Lower leg skin (tissue), 4 donors: ENCODE measurements at regions not wholly inside any gene's neighbourhood (a gene's known extent, or its start where the extent isn't known, plus 50 kb on each side); places are given as distances from the start of the nearest gene placed in this dataset.
"Not testable (repeated sequence)": the region's sequence is repeated elsewhere in the genome, so short reads cannot be mapped to it uniquely, and the experiment has no call there.

ENCODE experiments used
- DNase-seq, 2 donors: peaks; one replicate each; pipeline ENCODE4 v3.0.0-alpha.2; 2019; ENCODE audit warnings: low spot score in 2 of 2
- H3K4me3 ChIP-seq: fragments of 200-600 bp; sonication (generic); 2 replicates; pipeline ENCODE4 v1.5.1; 2017; ENCODE audit warnings: mild to moderate bottlenecking, low read depth; ENCODE audit not compliant: poor library complexity, severe bottlenecking
- POLR2A ChIP-seq, 2 donors: fragments of 450-650 bp; IDR thresholded peaks; one replicate each; pipeline ENCODE4 v1.6.1; 2016 to 2017; ENCODE audit warnings: antibody characterized with exemption in 2 of 2, mild to moderate bottlenecking in 1 of 2, moderate library complexity in 1 of 2
- WGBS, 2 donors: methylation state at CpG; one replicate each; pipeline ENCODE4 v1.1.5; 2018; 5-methylcytosine and 5-hydroxymethylcytosine counted together
- intact Hi-C: fragments of 100-400 bp; cut with DNase I; formaldehyde crosslinking; loops from one replicate; pipeline ENCODE4 v1.15.0; 2023; ENCODE audit warnings: low total_unique reads
- TF ChIP-seq, protein P1 (sequence below), 3 donors: fragments of 450-650 bp; IDR thresholded peaks; one replicate each; pipeline ENCODE4 v1.5.1; 2016; ENCODE audit warnings: antibody characterized with exemption in 3 of 3, mild to moderate bottlenecking in 3 of 3, moderate library complexity in 2 of 3

- TF ChIP-seq, protein P1, sequence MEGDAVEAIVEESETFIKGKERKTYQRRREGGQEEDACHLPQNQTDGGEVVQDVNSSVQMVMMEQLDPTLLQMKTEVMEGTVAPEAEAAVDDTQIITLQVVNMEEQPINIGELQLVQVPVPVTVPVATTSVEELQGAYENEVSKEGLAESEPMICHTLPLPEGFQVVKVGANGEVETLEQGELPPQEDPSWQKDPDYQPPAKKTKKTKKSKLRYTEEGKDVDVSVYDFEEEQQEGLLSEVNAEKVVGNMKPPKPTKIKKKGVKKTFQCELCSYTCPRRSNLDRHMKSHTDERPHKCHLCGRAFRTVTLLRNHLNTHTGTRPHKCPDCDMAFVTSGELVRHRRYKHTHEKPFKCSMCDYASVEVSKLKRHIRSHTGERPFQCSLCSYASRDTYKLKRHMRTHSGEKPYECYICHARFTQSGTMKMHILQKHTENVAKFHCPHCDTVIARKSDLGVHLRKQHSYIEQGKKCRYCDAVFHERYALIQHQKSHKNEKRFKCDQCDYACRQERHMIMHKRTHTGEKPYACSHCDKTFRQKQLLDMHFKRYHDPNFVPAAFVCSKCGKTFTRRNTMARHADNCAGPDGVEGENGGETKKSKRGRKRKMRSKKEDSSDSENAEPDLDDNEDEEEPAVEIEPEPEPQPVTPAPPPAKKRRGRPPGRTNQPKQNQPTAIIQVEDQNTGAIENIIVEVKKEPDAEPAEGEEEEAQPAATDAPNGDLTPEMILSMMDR (IDR thresholded peaks at IDR 0.05), result no peak
- no peak for TF ChIP-seq POLR2A (IDR thresholded peaks at IDR 0.05)
- WGBS, 2 donors, result 89 to 91% methylated on average over 7 of the region's 7 CpGs
- intact Hi-C loops, result no loop called here
- no peak overlapping the region for H3K4me3 ChIP-seq
- DNase-seq, result no peak
These were observed 224.8 kb downstream of the FAM43A start for GRCh38 chr3:194910414-194910984.

- TF ChIP-seq POLR2A (IDR thresholded peaks at IDR 0.05), result no peak
- TF ChIP-seq, protein P1 (IDR thresholded peaks at IDR 0.05), result no peak
- intact Hi-C loops, result no loop called here
- no peak overlapping the region for H3K4me3 ChIP-seq
- DNase-seq, result no peak
- WGBS, 2 donors, result 83 to 95% methylated on average over 5 of the region's 5 CpGs
These were observed 227.6 kb downstream of the FAM43A start for GRCh38 chr3:194913316-194913715.

- 64 to 76% methylated on average over 5 of the region's 5 CpGs for WGBS, 2 donors
- intact Hi-C loops, DNase-seq, H3K4me3 ChIP-seq: not testable (repeated sequence)
These were observed 239.2 kb downstream of the FAM43A start for GRCh38 chr3:194924889-194925288.

- no peak for DNase-seq
- 66 to 77% methylated on average over 12 of the region's 12 CpGs for WGBS, 2 donors
- TF ChIP-seq, protein P1 (IDR thresholded peaks at IDR 0.05), result no peak
- no peak for TF ChIP-seq POLR2A (IDR thresholded peaks at IDR 0.05)
- H3K4me3 ChIP-seq, result no peak overlapping the region
- intact Hi-C loops, result no loop called here
These were observed 239.9 kb downstream of the FAM43A start for GRCh38 chr3:194925614-194926013.

DNA sequence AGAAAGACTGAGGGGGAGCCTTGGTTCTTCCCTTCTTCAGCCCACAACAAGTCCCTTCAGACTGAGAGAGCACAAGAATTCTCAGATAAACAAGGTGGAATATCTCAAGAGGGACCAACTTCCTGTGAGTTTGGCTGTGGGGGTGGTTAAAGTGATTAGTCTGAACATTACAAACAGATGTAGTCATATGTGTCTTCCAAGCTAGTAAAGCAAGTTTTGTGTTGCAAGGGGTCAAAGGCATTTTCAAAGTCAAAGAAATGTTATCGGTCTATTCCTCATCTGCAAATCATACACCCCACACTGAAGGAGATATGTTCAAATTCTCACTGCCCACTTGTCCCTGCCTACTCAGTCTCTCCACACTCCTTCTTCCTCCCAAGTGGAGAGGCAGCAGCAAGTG lies 242.5 kb downstream of the FAM43A start:
- no peak overlapping the region for H3K4me3 ChIP-seq
- intact Hi-C loops, result no loop called here
- WGBS, 2 donors, result 22 to 55% methylated on average over 1 of the region's 1 CpG
- no peak for DNase-seq
- TF ChIP-seq, protein P1 (IDR thresholded peaks at IDR 0.05), result no peak
- no peak for TF ChIP-seq POLR2A (IDR thresholded peaks at IDR 0.05)

GRCh38 chr3:194928831-194929577 lies 243.3 kb downstream of the FAM43A start:
- WGBS, 2 donors, result 75 to 79% methylated on average over 30 of the region's 30 CpGs
- no peak for TF ChIP-seq POLR2A (IDR thresholded peaks at IDR 0.05)
- TF ChIP-seq, protein P1 (IDR thresholded peaks at IDR 0.05), result no peak
- no peak overlapping the region for H3K4me3 ChIP-seq
- no peak for DNase-seq
- intact Hi-C loops, result no loop called here
